Thyroid gland (tissue), 4 donors: ENCODE measurements at regions not wholly inside any gene's neighbourhood (a gene's known extent, or its start where the extent isn't known, plus 50 kb on each side); places are given as distances from the start of the nearest gene placed in this dataset.

Experiments used
- DNase-seq, 2 donors: peaks; one replicate each; pipeline ENCODE4 v3.0.0-alpha.2; 2019
- H3K27ac ChIP-seq, 3 donors: fragments of 200-600 bp; sonication (generic); 1 replicate in 2 of 3; 2 replicates in 1 of 3; pipeline ENCODE4 v1.5.1; 2016 to 2019; ENCODE audit warnings: mild to moderate bottlenecking in 1 of 3, moderate library complexity in 1 of 3
- H3K27me3 ChIP-seq: fragments of 200-600 bp; sonication (generic); one replicate; pipeline ENCODE4 v1.5.1; 2019
- H3K36me3 ChIP-seq, 2 donors: fragments of 200-600 bp; sonication (generic); one replicate each; pipeline ENCODE4 v1.5.1; 2016 to 2019
- H3K4me1 ChIP-seq, 2 donors: fragments of 200-600 bp; sonication (generic); one replicate each; pipeline ENCODE4 v1.5.1; 2017 to 2019
- H3K4me3 ChIP-seq, 3 donors: fragments of 200-600 bp; sonication (generic); replicated peaks in 1 of 3; 1 replicate in 2 of 3; 2 replicates in 1 of 3; pipeline ENCODE4 v1.5.1; 2016; ENCODE audit warnings: mild to moderate bottlenecking in 1 of 3
- H3K9me3 ChIP-seq: fragments of 200-600 bp; sonication (generic); one replicate; pipeline ENCODE4 v1.5.1; 2017
- CTCF ChIP-seq, 6 experiments: fragments of 200-600 bp in 3 of 6; fragments of 450-650 bp in 3 of 6; sonication (generic) in 3 of 6; IDR thresholded peaks; one replicate each; pipeline ENCODE4 v1.5.1; 2016 to 2019; ENCODE audit warnings: antibody characterized with exemption in 6 of 6, mild to moderate bottlenecking in 2 of 6, inconsistent platforms in 1 of 6, moderate library complexity in 1 of 6
- POLR2A ChIP-seq, 2 donors: fragments of 450-650 bp; IDR thresholded peaks; one replicate each; pipeline ENCODE4 v1.6.1; 2017; ENCODE audit warnings: antibody characterized with exemption in 2 of 2, mild to moderate bottlenecking in 2 of 2, moderate library complexity in 1 of 2
- WGBS, 2 donors: methylation state at CpG; one replicate each; pipeline ENCODE4 v1.1.5; 2017; 5-methylcytosine and 5-hydroxymethylcytosine counted together
- intact Hi-C: fragments of 100-400 bp; cut with DNase I; formaldehyde crosslinking; loops from one replicate; pipeline ENCODE4 v1.15.1; 2023

- Histone ChIP-seq H3K36me3 (no peaks in the 10 kb centered on the region), H3K27me3 (no peaks in the 10 kb centered on the region), H3K27ac (no peak overlapping the region), H3K9me3 (no peaks in the 10 kb centered on the region), H3K4me1 (no peaks in the 10 kb centered on the region), H3K4me3 (no peak overlapping the region)
- WGBS, 2 donors, result 90 to 91% methylated on average over 8 of the region's 8 CpGs
- DNase-seq, result no peak
- intact Hi-C loops, result no loop called here
- TF ChIP-seq CTCF (IDR thresholded peaks at IDR 0.05) (no peak), POLR2A (IDR thresholded peaks at IDR 0.05) (no peak)
These were observed 295.6 kb downstream of the MAFB start for GRCh38 chr20:40393197-40394079.

DNA sequence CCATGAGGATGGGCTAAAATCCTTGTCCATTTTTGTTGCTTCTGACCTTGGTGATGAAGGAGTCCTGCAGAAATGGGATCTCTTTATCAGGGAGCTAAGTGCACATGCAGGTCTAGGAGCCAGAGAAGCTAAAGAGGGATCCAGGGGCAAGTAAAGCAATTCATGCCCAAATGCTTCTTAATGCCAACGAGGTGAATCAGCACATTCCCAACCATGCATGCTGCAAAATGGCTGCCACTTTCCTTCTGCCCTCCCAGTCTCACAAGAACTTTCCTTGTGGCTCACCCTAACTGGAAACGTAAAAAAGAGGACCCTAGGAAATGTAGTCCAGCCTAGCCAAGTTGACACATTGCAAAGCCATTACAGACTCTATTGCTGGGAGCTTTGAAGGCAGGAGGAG, 298.4 kb downstream of the MAFB start:
- Histone ChIP-seq H3K4me1 (no peaks in the 10 kb centered on the region), H3K27me3 (no peaks in the 10 kb centered on the region), H3K4me3 (no peak overlapping the region), H3K36me3 (no peaks in the 10 kb centered on the region), H3K27ac (no peak overlapping the region), H3K9me3 (no peaks in the 10 kb centered on the region)
- DNase-seq, result no peak
- TF ChIP-seq POLR2A (IDR thresholded peaks at IDR 0.05) (no peak), CTCF (IDR thresholded peaks at IDR 0.05) (no peak)
- intact Hi-C loops, result no loop called here
- 67 to 75% methylated on average over 2 of the region's 2 CpGs for WGBS, 2 donors

DNA sequence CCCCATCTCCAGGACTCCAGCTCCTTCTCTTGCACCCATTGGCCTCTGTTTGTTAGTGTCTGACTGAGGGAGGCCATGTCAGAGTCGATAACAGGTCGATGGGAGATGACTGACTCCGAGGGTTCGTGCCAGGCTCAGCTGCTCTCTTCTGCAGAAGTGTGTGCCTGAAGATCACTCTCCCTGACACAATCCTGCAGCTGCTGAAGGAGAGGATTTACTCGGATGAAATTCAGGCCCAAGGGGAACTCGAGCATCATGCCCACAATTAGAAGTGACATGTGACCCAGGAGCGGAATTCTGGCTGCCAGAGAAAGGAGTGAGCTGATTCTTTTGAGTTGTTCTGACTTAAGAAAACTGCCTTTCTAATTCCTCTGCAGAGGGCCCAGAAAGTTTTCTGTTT, 318.2 kb downstream of the MAFB start:
- Histone ChIP-seq H3K4me3 (no peak overlapping the region), H3K27me3 (no peaks in the 10 kb centered on the region), H3K27ac (no peak overlapping the region), H3K4me1 (no peaks in the 10 kb centered on the region), H3K9me3 (no peaks in the 10 kb centered on the region), H3K36me3 (no peaks in the 10 kb centered on the region)
- WGBS, 2 donors, result 70 to 71% methylated on average over 7 of the region's 7 CpGs
- intact Hi-C loops, result no loop called here
- no peak for DNase-seq
- TF ChIP-seq POLR2A (IDR thresholded peaks at IDR 0.05) (no peak), CTCF (IDR thresholded peaks at IDR 0.05) (no peak)

DNA sequence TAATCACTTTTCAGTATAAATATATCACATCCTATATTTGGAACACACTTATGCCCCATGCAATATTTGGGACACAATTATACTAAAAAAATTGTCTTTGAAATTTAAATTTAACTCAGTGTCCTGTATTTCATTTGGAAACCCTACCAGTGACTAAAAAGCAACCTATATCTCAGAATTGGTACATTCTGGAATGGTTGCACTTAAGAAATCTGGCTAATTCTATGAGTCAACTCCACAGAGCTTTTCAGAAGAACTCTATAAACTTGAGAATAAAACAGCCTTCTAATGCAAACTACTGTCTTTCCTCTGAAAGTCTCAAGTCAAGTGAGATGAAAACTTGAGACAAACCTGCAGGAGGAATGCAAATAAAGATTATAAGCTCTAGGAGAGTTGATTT, 320.2 kb downstream of the MAFB start:
- Histone ChIP-seq H3K36me3 (no peaks in the 10 kb centered on the region), H3K9me3 (no peaks in the 10 kb centered on the region), H3K4me1 (no peaks in the 10 kb centered on the region), H3K4me3 (no peak overlapping the region), H3K27ac (no peak overlapping the region), H3K27me3 (no peaks in the 10 kb centered on the region)
- no peak for TF ChIP-seq POLR2A (IDR thresholded peaks at IDR 0.05)
- TF ChIP-seq CTCF (IDR thresholded peaks at IDR 0.05), result no peak
- intact Hi-C loops, result no loop called here
- DNase-seq, result no peak

DNA sequence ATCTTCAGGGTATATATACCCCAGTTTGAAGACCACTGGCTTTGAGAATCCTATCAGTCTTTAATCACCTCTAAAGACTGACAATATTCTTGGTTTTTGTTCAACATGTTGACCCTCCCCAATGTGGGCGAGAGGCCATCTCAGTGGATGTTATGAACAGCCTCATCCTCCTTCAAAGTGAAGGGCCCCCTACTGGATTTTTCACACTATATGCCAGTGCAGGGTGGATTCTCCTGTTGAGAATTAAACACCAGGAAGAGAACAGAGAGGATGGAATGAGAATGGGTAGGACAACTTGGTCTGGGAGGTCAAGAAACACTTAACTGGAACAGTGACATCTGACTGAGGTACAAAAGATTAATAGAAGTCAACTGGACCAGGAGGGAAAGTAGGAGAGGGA, 327.1 kb downstream of the MAFB start:
- H3K4me3 ChIP-seq, result no peak overlapping the region

More for the DNA sequence above, 327.1 kb downstream of the MAFB start:
- WGBS, 2 donors, result 68 to 89% methylated on average over 1 of the region's 1 CpG
- no peaks in the 10 kb centered on the region for H3K9me3 ChIP-seq
- no peaks in the 10 kb centered on the region for H3K27me3 ChIP-seq
- no peak overlapping the region for H3K27ac ChIP-seq
- no peak for TF ChIP-seq POLR2A (IDR thresholded peaks at IDR 0.05)
- TF ChIP-seq CTCF (IDR thresholded peaks at IDR 0.05), result no peak
- H3K36me3 ChIP-seq, result no peaks in the 10 kb centered on the region
- intact Hi-C loops, result no loop called here
- no peaks in the 10 kb centered on the region for H3K4me1 ChIP-seq
- no peak for DNase-seq
